ENCODE measurements at regions not wholly inside any gene's neighbourhood (a gene's known extent, or its start where the extent isn't known, plus 50 kb on each side); places are given as distances from the start of the nearest gene placed in this dataset.

GRCh38 chr12:115338566-115339294, 654.8 kb upstream of the TBX3 start:
- peaks cover 2 to 6% of the 10 kb centered on the region in 2 experiments for H3K4me1 ChIP-seq (ENCODE audit: control insufficient read depth in 1 of 2, insufficient read depth in 2 of 2, low read length in 2 of 2)
- no peak overlapping the region for H4K8ac ChIP-seq (ENCODE audit: low read depth, low read length)
- no peaks in the 10 kb centered on the region for H3K79me2 ChIP-seq (ENCODE audit: control insufficient read depth, insufficient read depth, low read length, poor library complexity)
- H3K14ac ChIP-seq (ENCODE audit: low read length) = no peak overlapping the region
- peaks cover 2% of the 10 kb centered on the region for H3K9me3 ChIP-seq (ENCODE audit: insufficient read depth, low read depth, low read length)
- H3K4me2 ChIP-seq (ENCODE audit: low read length) = no peak overlapping the region
- H4K91ac ChIP-seq (ENCODE audit: low read depth, low read length) = no peak overlapping the region
- no peak overlapping the region for H3K23ac ChIP-seq (ENCODE audit: low read length)
- H3K4me3 ChIP-seq (ENCODE audit: low read depth, low read length) = no peak overlapping the region
- no peak overlapping the region for H4K12ac ChIP-seq (ENCODE audit: low read depth, low read length)
- H3K9ac ChIP-seq (ENCODE audit: low read length) = no peak overlapping the region
- H3K4ac ChIP-seq (ENCODE audit: low read depth, low read length) = no peak overlapping the region
- no peak for DNase-seq
- no peaks in the 10 kb centered on the region for H3K27me3 ChIP-seq (ENCODE audit: insufficient read depth, low read length)
- no peak overlapping the region for H2BK120ac ChIP-seq (ENCODE audit: insufficient read depth, low read length, poor library complexity)
- H2BK5ac ChIP-seq (ENCODE audit: low read depth, low read length, poor library complexity) = no peak overlapping the region
- no CpG with 5 or more reads among the region's 9 CpGs for WGBS (ENCODE audit: extremely low coverage, insufficient coverage, insufficient read length)
- no peak overlapping the region for H3K18ac ChIP-seq (ENCODE audit: low read length)
- no peak overlapping the region for H2AK5ac ChIP-seq (ENCODE audit: low read length)
- H2AFZ ChIP-seq (ENCODE audit: insufficient read depth, low read length, poor library complexity) = no peak overlapping the region
- no peak overlapping the region for H2BK12ac ChIP-seq (ENCODE audit: low read length)
- no peaks in the 10 kb centered on the region for H3K79me1 ChIP-seq (ENCODE audit: low read length)
- no peak overlapping the region for H3K27ac ChIP-seq (ENCODE audit: low read depth, low read length)
- H3K36me3 ChIP-seq (ENCODE audit: control insufficient read depth in 1 of 2, insufficient read depth in 2 of 2, low read length in 2 of 2) = no peaks in the 10 kb centered on the region

- Histone ChIP-seq H3K4me1 (ENCODE audit: control insufficient read depth in 1 of 2, insufficient read depth in 2 of 2, low read length in 2 of 2) (peaks cover 2 to 6% of the 10 kb centered on the region in 2 experiments), H3K9me3 (ENCODE audit: insufficient read depth, low read depth, low read length) (no peaks in the 10 kb centered on the region), H2AFZ (ENCODE audit: insufficient read depth, low read length, poor library complexity) (no peak overlapping the region), H3K4me3 (ENCODE audit: low read depth, low read length) (no peak overlapping the region), H3K36me3 (ENCODE audit: control insufficient read depth in 1 of 2, insufficient read depth in 2 of 2, low read length in 2 of 2) (no peaks in the 10 kb centered on the region), H2BK120ac (ENCODE audit: insufficient read depth, low read length, poor library complexity) (no peak overlapping the region), H4K91ac (ENCODE audit: low read depth, low read length) (no peak overlapping the region), H4K12ac (ENCODE audit: low read depth, low read length) (no peak overlapping the region), H2BK12ac (ENCODE audit: low read length) (no peak overlapping the region), H3K4ac (ENCODE audit: low read depth, low read length) (no peak overlapping the region), H2AK5ac (ENCODE audit: low read length) (no peak overlapping the region), H3K27ac (ENCODE audit: low read depth, low read length) (no peak overlapping the region), H3K27me3 (ENCODE audit: insufficient read depth, low read length) (no peaks in the 10 kb centered on the region), H3K4me2 (ENCODE audit: low read length) (no peak overlapping the region), H3K9ac (ENCODE audit: low read length) (no peak overlapping the region), H3K18ac (ENCODE audit: low read length) (no peak overlapping the region), H3K79me2 (ENCODE audit: control insufficient read depth, insufficient read depth, low read length, poor library complexity) (no peaks in the 10 kb centered on the region), H3K23ac (ENCODE audit: low read length) (no peak overlapping the region), H2BK5ac (ENCODE audit: low read depth, low read length, poor library complexity) (no peak overlapping the region), H3K14ac (ENCODE audit: low read length) (no peak overlapping the region), H4K8ac (ENCODE audit: low read depth, low read length) (no peak overlapping the region), H3K79me1 (ENCODE audit: low read length) (no peaks in the 10 kb centered on the region)
- DNase-seq = peak in 1 of 2 donors; percentile 13
- WGBS (ENCODE audit: extremely low coverage, insufficient coverage, insufficient read length) = no CpG with 5 or more reads among the region's 12 CpGs
Observed at GRCh38 chr12:115337693-115338543, 653.9 kb upstream of the TBX3 start.

- H3K4me3 ChIP-seq (ENCODE audit: low read depth, low read length) = no peak overlapping the region
- no peak overlapping the region for H3K23ac ChIP-seq (ENCODE audit: low read length)
- no peaks in the 10 kb centered on the region for H3K27me3 ChIP-seq (ENCODE audit: insufficient read depth, low read length)
- H3K79me1 ChIP-seq (ENCODE audit: low read length) = no peaks in the 10 kb centered on the region
- H3K9me3 ChIP-seq (ENCODE audit: insufficient read depth, low read depth, low read length) = no peaks in the 10 kb centered on the region
- DNase-seq = no peak
- no CpG with 5 or more reads among the region's 3 CpGs for WGBS (ENCODE audit: extremely low coverage, insufficient coverage, insufficient read length)
- no peaks in the 10 kb centered on the region for H3K79me2 ChIP-seq (ENCODE audit: control insufficient read depth, insufficient read depth, low read length, poor library complexity)
- no peaks in the 10 kb centered on the region for H3K36me3 ChIP-seq (ENCODE audit: control insufficient read depth in 1 of 2, insufficient read depth in 2 of 2, low read length in 2 of 2)
- no peak overlapping the region for H4K12ac ChIP-seq (ENCODE audit: low read depth, low read length)
- H3K18ac ChIP-seq (ENCODE audit: low read length) = no peak overlapping the region
- no peak overlapping the region for H2BK12ac ChIP-seq (ENCODE audit: low read length)
- peaks cover 2 to 6% of the 10 kb centered on the region in 2 experiments for H3K4me1 ChIP-seq (ENCODE audit: control insufficient read depth in 1 of 2, insufficient read depth in 2 of 2, low read length in 2 of 2)
- no peak overlapping the region for H2AK5ac ChIP-seq (ENCODE audit: low read length)
- no peak overlapping the region for H3K9ac ChIP-seq (ENCODE audit: low read length)
- H3K14ac ChIP-seq (ENCODE audit: low read length) = no peak overlapping the region
- no peak overlapping the region for H4K91ac ChIP-seq (ENCODE audit: low read depth, low read length)
- no peak overlapping the region for H3K4ac ChIP-seq (ENCODE audit: low read depth, low read length)
- no peak overlapping the region for H3K27ac ChIP-seq (ENCODE audit: low read depth, low read length)
- H2BK5ac ChIP-seq (ENCODE audit: low read depth, low read length, poor library complexity) = no peak overlapping the region
- no peak overlapping the region for H3K4me2 ChIP-seq (ENCODE audit: low read length)
- no peak overlapping the region for H2AFZ ChIP-seq (ENCODE audit: insufficient read depth, low read length, poor library complexity)
- H4K8ac ChIP-seq (ENCODE audit: low read depth, low read length) = no peak overlapping the region
- H2BK120ac ChIP-seq (ENCODE audit: insufficient read depth, low read length, poor library complexity) = no peak overlapping the region
Observed at GRCh38 chr12:115336506-115336905, 652.5 kb upstream of the TBX3 start.

GRCh38 chr12:115335594-115335993, 651.6 kb upstream of the TBX3 start:
- H4K12ac ChIP-seq (ENCODE audit: low read depth, low read length) = no peak overlapping the region
- H4K8ac ChIP-seq (ENCODE audit: low read depth, low read length) = no peak overlapping the region
- H2BK5ac ChIP-seq (ENCODE audit: low read depth, low read length, poor library complexity) = no peak overlapping the region
- H3K36me3 ChIP-seq (ENCODE audit: control insufficient read depth in 1 of 2, insufficient read depth in 2 of 2, low read length in 2 of 2) = no peaks in the 10 kb centered on the region
- no peak for DNase-seq
- H3K9ac ChIP-seq (ENCODE audit: low read length) = no peak overlapping the region
- no peak overlapping the region for H3K23ac ChIP-seq (ENCODE audit: low read length)
- no peak overlapping the region for H3K4ac ChIP-seq (ENCODE audit: low read depth, low read length)
- H2BK120ac ChIP-seq (ENCODE audit: insufficient read depth, low read length, poor library complexity) = no peak overlapping the region
- H3K27me3 ChIP-seq (ENCODE audit: insufficient read depth, low read length) = no peaks in the 10 kb centered on the region
- H3K79me1 ChIP-seq (ENCODE audit: low read length) = no peaks in the 10 kb centered on the region
- H4K91ac ChIP-seq (ENCODE audit: low read depth, low read length) = no peak overlapping the region
- no peak overlapping the region for H3K4me2 ChIP-seq (ENCODE audit: low read length)
- WGBS (ENCODE audit: extremely low coverage, insufficient coverage, insufficient read length) = no CpG with 5 or more reads among the region's 9 CpGs
- no peak overlapping the region for H3K18ac ChIP-seq (ENCODE audit: low read length)
- H3K4me1 ChIP-seq (ENCODE audit: control insufficient read depth in 1 of 2, insufficient read depth in 2 of 2, low read length in 2 of 2) = peaks cover 2 to 6% of the 10 kb centered on the region in 2 experiments
- no peak overlapping the region for H2BK12ac ChIP-seq (ENCODE audit: low read length)
- H3K79me2 ChIP-seq (ENCODE audit: control insufficient read depth, insufficient read depth, low read length, poor library complexity) = no peaks in the 10 kb centered on the region
- no peak overlapping the region for H3K27ac ChIP-seq (ENCODE audit: low read depth, low read length)
- H2AFZ ChIP-seq (ENCODE audit: insufficient read depth, low read length, poor library complexity) = no peak overlapping the region
- no peak overlapping the region for H2AK5ac ChIP-seq (ENCODE audit: low read length)
- H3K14ac ChIP-seq (ENCODE audit: low read length) = no peak overlapping the region
- H3K4me3 ChIP-seq (ENCODE audit: low read depth, low read length) = no peak overlapping the region
- H3K9me3 ChIP-seq (ENCODE audit: insufficient read depth, low read depth, low read length) = no peaks in the 10 kb centered on the region

Measured in trophoblast cell (in vitro differentiated cells and primary cell).